Hippocampal formation (tissue), 2 donors: ENCODE measurements at regions not wholly inside any gene's neighbourhood (a gene's known extent, or its start where the extent isn't known, plus 50 kb on each side); places are given as distances from the start of the nearest gene placed in this dataset.
"Not testable (repeated sequence)": the region's sequence is repeated elsewhere in the genome, so short reads cannot be mapped to it uniquely, and the experiment has no call there.

Experiments
- DNase-seq, 2 donors: peaks; one replicate each; lab custom pipeline; 2025; lab: John Stamatoyannopoulos, UW

DNA sequence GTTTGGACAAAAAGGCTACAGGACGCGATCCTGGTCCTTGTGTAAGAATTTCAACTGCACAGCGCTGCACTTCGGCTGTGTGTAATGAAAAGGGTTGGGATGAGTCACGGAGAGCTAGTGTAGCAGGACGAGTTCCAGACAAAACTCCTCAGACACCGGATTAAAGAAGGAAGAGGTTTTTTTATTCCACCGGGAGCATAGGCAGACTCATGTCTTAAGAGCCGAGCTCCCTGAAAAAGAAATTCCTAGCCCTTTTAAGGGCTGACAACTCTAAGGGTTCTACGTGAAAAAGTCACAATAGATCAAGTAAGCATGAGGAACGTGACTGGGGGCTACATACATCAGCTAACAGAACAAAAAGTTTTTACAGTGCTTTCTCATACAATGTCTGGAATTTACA is 54.8 kb upstream of the FAM90A1 start:
- not testable (repeated sequence) for DNase-seq

DNA sequence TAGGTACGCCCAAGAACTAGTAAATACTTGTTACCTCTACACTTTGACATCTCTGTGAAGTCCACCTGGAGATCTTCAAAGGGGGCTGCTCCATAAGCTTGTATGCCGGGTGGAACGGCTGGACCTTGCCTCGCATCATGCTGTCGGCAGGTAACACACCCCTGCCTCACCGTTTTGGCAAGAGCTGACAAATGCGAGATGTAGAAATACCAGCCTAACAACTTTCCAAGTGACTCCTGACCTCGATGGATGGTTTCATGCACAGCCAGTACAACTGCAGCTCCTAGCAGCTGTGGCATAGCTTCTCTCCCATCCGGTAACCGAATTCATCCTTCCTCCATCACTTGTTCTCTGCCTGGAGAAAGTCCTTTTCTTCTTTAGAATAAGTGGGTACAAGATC is 58.3 kb upstream of the FAM90A1 start:
- DNase-seq = not testable (repeated sequence)

- DNase-seq = not testable (repeated sequence)
Observed at GRCh38 chr12:8291764-8292163, 64.3 kb upstream of the FAM90A1 start.

- DNase-seq = not testable (repeated sequence)
Observed at GRCh38 chr12:8294662-8295061, 67.2 kb upstream of the FAM90A1 start.

DNA sequence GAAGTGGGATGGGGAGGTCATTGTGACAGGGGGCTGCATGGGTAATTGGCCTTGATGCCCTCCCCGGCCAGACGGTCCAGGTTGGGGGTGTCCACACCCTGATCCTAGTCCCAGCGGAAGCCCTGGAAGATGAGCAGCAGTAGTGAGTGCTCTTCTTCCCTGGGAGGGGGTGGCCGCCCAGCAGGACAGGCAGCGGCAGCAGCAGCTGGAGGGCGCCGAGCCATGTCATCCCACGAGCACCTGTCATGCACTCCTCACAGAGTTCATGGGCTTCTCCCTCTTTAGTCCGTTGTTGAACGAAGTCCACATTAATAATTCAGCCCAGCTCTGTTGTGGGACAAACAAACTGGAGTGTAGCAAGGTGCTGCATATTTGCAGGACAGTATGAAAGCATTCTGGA is 81.2 kb upstream of the FAM90A1 start:
- not testable (repeated sequence) for DNase-seq

GRCh38 chr12:8315997-8316396 is 88.6 kb upstream of the FAM90A1 start:
- DNase-seq = not testable (repeated sequence)

DNA sequence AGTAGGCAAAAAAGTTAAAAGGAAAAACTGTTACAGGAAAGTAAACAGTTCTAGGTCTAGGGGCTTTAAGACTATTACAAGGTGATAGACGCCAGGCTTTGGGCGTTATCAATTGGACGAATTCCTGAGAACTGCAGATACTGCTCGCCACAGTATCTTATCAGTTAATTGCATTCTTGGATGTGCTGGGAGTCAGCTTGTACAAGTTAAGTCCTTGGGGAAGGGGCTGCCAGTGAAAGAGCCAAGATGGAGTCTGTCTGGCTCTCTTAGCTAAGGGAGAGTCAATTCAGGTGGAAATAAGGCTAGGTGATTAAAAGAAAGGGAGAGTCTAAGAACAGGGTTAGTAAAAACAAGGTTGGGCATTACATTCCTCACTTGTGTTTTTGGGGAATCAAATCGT is 90.3 kb upstream of the FAM90A1 start:
- not testable (repeated sequence) for DNase-seq

DNA sequence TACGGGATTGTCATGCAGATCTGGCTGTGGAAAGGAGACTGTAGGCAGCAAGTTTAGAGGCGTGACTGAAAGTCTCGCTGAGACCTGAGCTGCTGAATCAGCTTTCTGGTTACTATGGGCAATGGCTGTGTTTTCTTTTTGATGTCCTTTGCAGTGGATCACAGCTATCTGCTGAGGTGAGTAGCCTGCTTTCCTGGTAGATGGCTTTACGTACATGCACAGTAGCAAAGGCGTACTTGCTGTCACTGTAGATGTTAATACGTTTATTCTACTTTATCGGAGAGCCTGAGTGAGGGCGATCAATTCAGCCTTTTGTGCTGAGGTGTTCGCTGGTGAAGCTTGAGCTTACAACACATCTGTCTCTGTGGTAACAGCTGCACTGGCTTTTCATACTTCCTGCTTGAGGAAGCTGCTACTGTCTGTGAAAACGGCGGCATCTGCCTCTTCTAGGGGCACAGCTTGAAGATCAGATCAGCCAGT is 92.9 kb upstream of the FAM90A1 start:
- DNase-seq = not testable (repeated sequence)

DNA sequence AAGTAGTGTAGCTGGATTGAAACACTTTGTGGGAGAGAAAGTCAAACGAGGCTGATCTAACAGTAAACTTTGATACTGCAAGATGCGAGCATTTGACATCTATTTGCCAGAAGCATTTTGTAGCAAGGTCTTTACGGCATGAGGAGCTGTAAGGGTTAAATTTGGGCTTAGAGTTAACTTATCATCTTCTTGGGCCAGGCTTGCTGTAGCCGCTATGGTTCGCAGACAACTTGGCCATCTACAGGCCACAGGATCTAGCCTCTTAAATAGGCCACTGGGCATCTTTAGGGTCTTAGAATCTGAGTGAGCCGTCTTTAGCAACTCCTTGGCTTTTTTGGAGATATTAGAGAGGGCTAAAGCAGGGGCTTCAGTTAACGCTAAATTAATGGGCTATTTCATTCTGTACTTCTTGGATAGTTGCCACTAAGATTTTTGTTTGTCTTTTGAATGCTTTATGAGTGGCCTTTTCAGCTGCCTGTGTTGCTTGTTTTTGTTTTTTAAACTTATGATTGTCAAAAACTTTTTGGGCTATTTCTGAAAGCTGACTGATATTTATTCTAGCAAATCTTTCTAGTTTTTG is 93.5 kb upstream of the FAM90A1 start:
- DNase-seq = not testable (repeated sequence)

GRCh38 chr12:8325145-8325839 is 97.9 kb upstream of the FAM90A1 start:
- not testable (repeated sequence) for DNase-seq

DNA sequence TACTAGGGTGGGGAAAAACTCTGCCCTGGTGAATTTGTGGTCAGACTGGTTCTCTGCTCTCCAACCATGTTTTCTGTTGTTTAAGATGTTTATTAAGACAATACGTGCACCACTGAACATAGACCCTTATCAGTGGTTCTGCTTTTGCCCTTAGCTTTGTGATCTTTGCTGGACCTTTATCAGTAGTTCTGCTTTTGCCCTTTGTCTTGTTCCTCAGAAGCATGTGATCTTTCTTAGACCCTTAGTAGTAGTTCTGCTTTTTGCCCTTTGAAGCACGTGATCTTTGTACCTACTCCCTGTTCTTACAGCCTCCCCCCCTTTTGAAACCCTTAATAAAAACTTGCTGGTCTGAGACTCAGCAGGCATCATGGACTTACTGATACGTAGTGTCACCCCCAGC is 101.4 kb upstream of the FAM90A1 start:
- DNase-seq = not testable (repeated sequence)

- DNase-seq = not testable (repeated sequence)
Observed at GRCh38 chr12:8332373-8332772, 105.0 kb upstream of the FAM90A1 start.

- not testable (repeated sequence) for DNase-seq
Observed at GRCh38 chr12:8351073-8351472, 104.7 kb upstream of the CLEC6A start.

DNA sequence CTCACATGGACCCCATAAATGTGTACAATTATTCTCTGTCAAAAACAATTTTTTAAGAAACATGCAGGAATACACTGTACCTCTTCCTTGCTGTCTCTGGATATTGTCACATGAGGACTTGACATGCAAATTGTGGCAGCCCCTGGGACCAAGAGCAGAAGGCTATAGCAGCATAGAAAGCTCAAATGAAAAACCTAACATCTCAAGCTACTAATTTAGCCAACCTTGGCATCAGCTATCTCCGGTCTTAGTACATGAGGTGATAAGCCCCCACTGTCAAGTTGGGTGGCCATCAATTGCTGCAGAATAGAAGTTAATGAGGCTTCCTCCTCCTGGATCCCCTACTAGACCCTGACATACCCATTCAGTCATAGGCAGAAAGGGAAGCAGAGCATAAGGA is 101.0 kb upstream of the CLEC6A start:
- DNase-seq = not testable (repeated sequence)

DNA sequence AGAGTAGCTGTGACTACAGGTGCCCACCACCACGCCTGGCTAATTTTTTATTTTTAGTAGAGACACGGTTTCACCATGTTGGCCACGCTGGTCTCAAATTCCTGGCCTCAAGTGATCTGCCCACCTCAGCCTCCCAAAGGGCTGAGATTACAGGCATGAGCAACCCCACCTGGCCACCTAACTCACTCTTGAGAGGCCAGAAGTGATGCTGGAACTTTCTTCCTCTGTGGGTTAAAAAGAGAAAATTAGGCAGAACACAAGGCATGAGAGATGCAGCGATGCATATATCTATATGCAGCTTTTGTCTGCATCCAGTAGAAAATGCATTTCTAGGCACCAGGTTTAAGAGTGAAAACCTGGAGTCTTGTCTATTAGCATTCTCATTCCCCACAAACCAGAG is 100.2 kb upstream of the CLEC6A start:
- DNase-seq = not testable (repeated sequence)

DNA sequence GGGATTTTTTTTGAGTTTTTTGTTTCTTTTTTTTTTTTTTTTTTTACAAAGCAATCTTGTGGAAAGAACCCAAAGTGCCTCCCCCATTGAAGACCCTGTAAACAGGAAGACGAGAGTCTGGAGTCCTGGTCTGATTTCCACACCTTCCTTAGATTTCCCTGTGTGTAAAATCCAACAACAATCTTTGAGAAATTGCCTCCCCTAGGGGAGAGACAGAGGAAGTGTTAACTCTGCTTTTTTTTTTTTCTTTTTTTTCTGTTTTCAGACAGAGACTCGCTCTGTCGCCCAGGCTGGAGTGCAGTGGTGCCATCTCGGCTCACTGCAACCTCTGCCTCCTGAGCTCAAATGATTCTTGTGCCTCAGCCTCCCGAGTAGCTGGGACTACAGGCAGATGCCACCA is 82.0 kb upstream of the CLEC6A start:
- not testable (repeated sequence) for DNase-seq

- not testable (repeated sequence) for DNase-seq
Observed at GRCh38 chr12:8375122-8375521, 80.6 kb upstream of the CLEC6A start.

DNA sequence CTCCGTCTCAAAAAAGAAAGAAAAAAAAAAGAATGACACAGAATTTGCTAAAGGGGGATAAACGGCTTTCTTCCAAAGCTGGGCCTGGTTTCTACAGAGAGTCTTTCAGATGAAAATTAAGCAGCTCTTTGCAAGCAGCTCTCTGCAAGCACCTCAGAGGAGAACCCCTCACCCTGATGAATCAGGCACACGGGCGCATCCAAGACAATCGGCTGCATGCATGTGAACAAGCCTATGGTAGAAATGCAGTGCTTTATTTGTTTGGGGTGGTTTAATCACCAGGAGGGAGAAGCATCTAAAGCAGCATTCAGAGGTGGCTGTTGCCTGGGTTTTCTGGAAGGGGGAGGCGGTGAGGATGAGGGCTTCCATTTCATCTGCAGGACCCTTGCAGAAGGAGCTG is 78.0 kb upstream of the CLEC6A start:
- not testable (repeated sequence) for DNase-seq

DNA sequence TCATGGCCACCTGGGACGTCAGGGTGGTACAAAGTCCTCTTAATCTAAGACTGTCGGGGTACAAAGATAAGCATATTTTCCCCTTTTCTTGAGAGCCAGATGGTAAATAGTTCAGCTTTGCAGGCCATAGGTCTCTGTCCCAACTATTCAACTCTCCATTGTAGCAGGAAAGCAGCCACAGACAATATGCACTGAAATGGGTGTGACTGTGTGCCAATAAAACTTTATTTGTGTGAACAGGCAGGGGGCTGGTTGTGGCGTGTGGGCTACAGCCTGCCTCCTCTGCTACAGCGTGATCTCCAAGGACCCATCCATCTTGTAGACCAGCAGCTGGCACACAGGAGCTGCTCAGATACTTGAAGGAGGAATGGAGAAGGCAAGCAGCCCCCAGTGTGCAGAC is 73.2 kb upstream of the CLEC6A start:
- not testable (repeated sequence) for DNase-seq

DNA sequence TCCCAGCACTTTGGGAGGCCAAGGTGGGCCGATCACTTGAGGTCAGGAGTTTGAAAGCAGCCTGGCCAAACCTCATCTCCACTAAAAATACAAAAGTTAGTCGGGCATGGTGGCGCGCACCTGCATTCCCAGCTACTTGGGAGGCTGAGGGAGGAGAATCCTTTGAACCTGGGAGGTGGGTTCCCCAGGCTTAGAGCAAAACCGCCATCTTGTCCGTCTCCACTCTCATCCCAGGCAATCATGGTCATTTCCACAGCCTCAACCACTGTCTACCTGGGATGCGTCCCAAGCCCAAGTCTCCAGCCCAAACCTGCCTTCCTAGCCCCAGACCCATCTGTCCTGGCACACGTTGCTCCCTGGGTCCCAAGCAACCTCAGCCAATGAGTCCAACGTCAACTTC is 71.1 kb upstream of the CLEC6A start:
- not testable (repeated sequence) for DNase-seq

- not testable (repeated sequence) for DNase-seq
Observed at GRCh38 chr12:8385431-8385830, 70.3 kb upstream of the CLEC6A start.

GRCh38 chr12:8386661-8387060 is 69.1 kb upstream of the CLEC6A start:
- not testable (repeated sequence) for DNase-seq

- DNase-seq = not testable (repeated sequence)
Observed at GRCh38 chr12:8389296-8389695, 66.5 kb upstream of the CLEC6A start.
